A673 (cell line): ENCODE measurements at regions not wholly inside any gene's neighbourhood (a gene's known extent, or its start where the extent isn't known, plus 50 kb on each side); places are given as distances from the start of the nearest gene placed in this dataset.
A peak's percentile ranks its signal among the peaks of the same experiment; 100 is the strongest.

Experiments used
- BruUV-seq: library from RNA; stranded (reverse); fragments of 400-500 nt; replicated peaks from 2 replicates; lab custom pipeline; 2021; lab: Mats Ljungman, UMichigan
- CTCF ChIA-PET: fragments of 300-600 bp; sonication (Branson Sonifier 250); formaldehyde crosslinking; loops from one replicate; lab custom pipeline; 2022; ENCODE audit warnings: antibody characterized with exemption; lab: Charles Lee
- POLR2A ChIA-PET: fragments of 300-600 bp; sonication (Branson Sonifier 250); formaldehyde crosslinking; loops from one replicate; lab custom pipeline; 2022; ENCODE audit warnings: antibody characterized with exemption; ENCODE audit not compliant: low non-redundant PET; lab: Charles Lee
- DNase-seq: peaks from one replicate; pipeline ENCODE4 v3.0.0-alpha.2; 2015; ENCODE audit warnings: low spot score
- H3K27ac ChIP-seq: fragments of 200-600 bp; sonication (generic); 2 replicates; pipeline ENCODE4 v1.5.1; 2016; ENCODE audit warnings: mixed run types, low read depth, mild to moderate bottlenecking, mixed read lengths, antibody characterized with exemption, low read length; ENCODE audit not compliant: poor library complexity, severe bottlenecking
- H3K27me3 ChIP-seq: fragments of 200-600 bp; sonication (generic); replicated peaks from 2 replicates; pipeline ENCODE4 v1.6.1; 2017; ENCODE audit warnings: mixed run types, low read depth, mild to moderate bottlenecking, mixed read lengths, antibody characterized with exemption, low read length; ENCODE audit not compliant: insufficient read depth, poor library complexity
- H3K36me3 ChIP-seq: fragments of 200-600 bp; sonication (generic); 2 replicates; pipeline ENCODE4 v1.6.1; 2016; ENCODE audit warnings: mixed run types, mild to moderate bottlenecking, mixed read lengths, antibody characterized with exemption, low read length; ENCODE audit not compliant: insufficient read depth, poor library complexity, severe bottlenecking
- H3K4me1 ChIP-seq: fragments of 200-600 bp; sonication (generic); 2 replicates; pipeline ENCODE4 v1.6.1; 2017; ENCODE audit warnings: mixed run types, mild to moderate bottlenecking, mixed read lengths, antibody characterized with exemption, low read length; ENCODE audit not compliant: insufficient read depth, poor library complexity, severe bottlenecking
- H3K4me3 ChIP-seq: fragments of 200-600 bp; sonication (generic); 2 replicates; pipeline ENCODE4 v1.5.1; 2016; ENCODE audit warnings: low read depth, mixed run types, mild to moderate bottlenecking, mixed read lengths, low read length; ENCODE audit not compliant: poor library complexity, severe bottlenecking
- H3K9me3 ChIP-seq: fragments of 200-600 bp; sonication (generic); 2 replicates; pipeline ENCODE4 v1.6.1; 2016; ENCODE audit warnings: mixed run types, low read depth, mild to moderate bottlenecking, mixed read lengths, antibody characterized with exemption, low read length; ENCODE audit not compliant: poor library complexity, severe bottlenecking
- CTCF ChIP-seq: fragments of 300-800, 200-600 bp; sonication (generic); conservative IDR thresholded peaks from 2 replicates; pipeline ENCODE4 v1.5.1; 2017; ENCODE audit warnings: low read depth, mild to moderate bottlenecking, antibody characterized with exemption, low read length, moderate library complexity, mixed read lengths
- EZH2 ChIP-seq: fragments of 200-600 bp; sonication (generic); IDR thresholded peaks from 2 replicates; pipeline ENCODE4 v1.6.1; 2017; ENCODE audit warnings: borderline replicate concordance, low read depth, mild to moderate bottlenecking, mixed read lengths, antibody characterized with exemption, low read length; ENCODE audit not compliant: poor library complexity, severe bottlenecking
- intact Hi-C: fragments of 100-400 bp; cut with micrococcal nuclease; formaldehyde crosslinking; loops from one replicate; pipeline ENCODE4 v1.10.0; 2022; ENCODE audit not compliant: unreplicated experiment

- no peaks in the 10 kb centered on the region for H3K36me3 ChIP-seq
- DNase-seq: peak; percentile 12
- no peaks in the 10 kb centered on the region for H3K9me3 ChIP-seq
- H3K27ac ChIP-seq: no peak overlapping the region
- TF ChIP-seq CTCF (no peak), EZH2 (no peak)
- no peak overlapping the region for H3K4me3 ChIP-seq
- H3K27me3 ChIP-seq: no peaks in the 10 kb centered on the region
- ChIA-PET POLR2A (no interaction called here), CTCF (no interaction called here)
- intact Hi-C loops: loop anchor here (5.0 to 10.0 kb wide), 5 partner anchors 134 to 466 kb away; no protein-coding TSS in a partner anchor
- no TSS peak for BruUV-seq
- H3K4me1 ChIP-seq: peaks cover 17% of the 10 kb centered on the region
These were observed 84.4 kb upstream of the BET1 start for GRCh38 chr7:94088560-94088959.

- intact Hi-C loops: loop anchor here (5.0 to 10.0 kb wide), 5 partner anchors 132 to 468 kb away; no protein-coding TSS in a partner anchor
These were observed 85.7 kb upstream of the BET1 start for GRCh38 chr7:94089806-94090205.

DNA sequence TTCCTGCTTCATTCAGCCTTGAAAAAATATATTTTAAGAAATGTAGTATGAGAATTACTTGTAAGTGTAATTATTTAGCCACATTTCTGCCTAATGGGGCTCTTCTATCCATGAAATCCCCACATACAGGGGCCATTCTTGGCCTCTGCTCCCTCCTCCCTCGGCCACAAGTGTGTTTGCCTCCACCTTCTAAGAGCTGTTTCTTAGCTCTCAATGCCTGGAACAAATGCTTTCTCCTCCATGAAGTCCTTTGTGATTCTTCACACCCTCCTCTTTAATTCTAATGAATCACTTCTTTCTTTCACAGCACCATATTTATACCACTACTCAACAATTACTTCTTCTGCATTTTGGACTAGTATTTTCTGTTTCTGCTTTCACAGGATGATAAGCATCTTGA lies 88.8 kb upstream of the BET1 start:
- POLR2A ChIA-PET: no interaction called here
- H3K9me3 ChIP-seq: no peaks in the 10 kb centered on the region
- intact Hi-C loops: no loop called here
- no peak for TF ChIP-seq CTCF
- TF ChIP-seq EZH2: no peak
- CTCF ChIA-PET: no interaction called here
- no TSS peak for BruUV-seq
- H3K4me3 ChIP-seq: no peak overlapping the region
- no peak overlapping the region for H3K27ac ChIP-seq
- H3K4me1 ChIP-seq: peaks cover 8% of the 10 kb centered on the region
- H3K36me3 ChIP-seq: no peaks in the 10 kb centered on the region
- no peak for DNase-seq
- H3K27me3 ChIP-seq: no peaks in the 10 kb centered on the region

More at GRCh38 chr7:94089806-94090205, 85.7 kb upstream of the BET1 start:
- TF ChIP-seq EZH2: no peak
- TF ChIP-seq CTCF: no peak
- H3K27ac ChIP-seq: no peak overlapping the region
- CTCF ChIA-PET: no interaction called here
- POLR2A ChIA-PET: no interaction called here
- no peaks in the 10 kb centered on the region for H3K9me3 ChIP-seq
- H3K27me3 ChIP-seq: no peaks in the 10 kb centered on the region
- H3K36me3 ChIP-seq: no peaks in the 10 kb centered on the region
- no peak for DNase-seq
- no peak overlapping the region for H3K4me3 ChIP-seq
- peaks cover 17% of the 10 kb centered on the region for H3K4me1 ChIP-seq
- no TSS peak for BruUV-seq
